HG03342 (cell line): ENCODE measurements at regions not wholly inside any gene's neighbourhood (a gene's known extent, or its start where the extent isn't known, plus 50 kb on each side); places are given as distances from the start of the nearest gene placed in this dataset.

Source experiments
- ATAC-seq: cut with Tn5 transposase; IDR thresholded peaks from one replicate; pipeline ENCODE4 v1.9.1; 2021; ENCODE audit warnings: mild to moderate bottlenecking, moderate library complexity; ENCODE audit not compliant: unreplicated experiment

- ATAC-seq: no peak
Measured at GRCh38 chr9:12464400-12464799, 228.8 kb upstream of the TYRP1 start.

GRCh38 chr9:12464910-12465512 lies 228.2 kb upstream of the TYRP1 start:
- no peak for ATAC-seq

GRCh38 chr9:12469084-12469483 lies 224.1 kb upstream of the TYRP1 start:
- no peak for ATAC-seq

- ATAC-seq: no peak
Measured at GRCh38 chr9:12494411-12494810, 198.8 kb upstream of the TYRP1 start.

- ATAC-seq: no peak
Measured at GRCh38 chr9:12497790-12498189, 195.4 kb upstream of the TYRP1 start.

GRCh38 chr9:12502520-12502919 lies 190.7 kb upstream of the TYRP1 start:
- ATAC-seq: no peak

- ATAC-seq: no peak
Measured at GRCh38 chr9:12503606-12504122, 189.5 kb upstream of the TYRP1 start.

GRCh38 chr9:12510551-12510950 lies 182.6 kb upstream of the TYRP1 start:
- no peak for ATAC-seq

- no peak for ATAC-seq
Measured at GRCh38 chr9:12511726-12512125, 181.5 kb upstream of the TYRP1 start.

- no peak for ATAC-seq
Measured at GRCh38 chr9:12516031-12516430, 177.2 kb upstream of the TYRP1 start.

GRCh38 chr9:12516573-12516972 lies 176.6 kb upstream of the TYRP1 start:
- ATAC-seq: no peak

GRCh38 chr9:12538842-12539579 lies 154.2 kb upstream of the TYRP1 start:
- ATAC-seq: no peak

GRCh38 chr9:12539580-12539975 lies 153.6 kb upstream of the TYRP1 start:
- no peak for ATAC-seq

- no peak for ATAC-seq
Measured at GRCh38 chr9:12544700-12545099, 148.5 kb upstream of the TYRP1 start.

- no peak for ATAC-seq
Measured at GRCh38 chr9:12554636-12555035, 138.5 kb upstream of the TYRP1 start.

GRCh38 chr9:12566404-12567090 lies 126.6 kb upstream of the TYRP1 start:
- no peak for ATAC-seq

GRCh38 chr9:12584656-12585522 lies 108.3 kb upstream of the TYRP1 start:
- ATAC-seq: no peak

GRCh38 chr9:12595400-12595799 lies 97.8 kb upstream of the TYRP1 start:
- no peak for ATAC-seq

GRCh38 chr9:12604164-12604821 lies 88.9 kb upstream of the TYRP1 start:
- ATAC-seq: no peak

- ATAC-seq: no peak
Measured at GRCh38 chr9:12612211-12612770, 80.9 kb upstream of the TYRP1 start.
